BJ (cell line): ENCODE measurements at regions not wholly inside any gene's neighbourhood (a gene's known extent, or its start where the extent isn't known, plus 50 kb on each side); places are given as distances from the start of the nearest gene placed in this dataset.

Experiments
- CTCF ChIA-PET: fragments of 350-600 bp; formaldehyde crosslinking; extraction: SDS; loops from one replicate; lab custom pipeline; 2021; ENCODE audit warnings: antibody characterized with exemption, inconsistent platforms; lab: Yijun Ruan, JAX
- POLR2A ChIA-PET: fragments of 300-600 bp; sonication (Branson Sonifier 250); formaldehyde crosslinking; extraction: SDS; loops from one replicate; lab custom pipeline; 2021; ENCODE audit warnings: antibody characterized with exemption; lab: Charles Lee
- DNase-seq: peaks from one replicate; pipeline ENCODE4 v3.0.0-alpha.2; 2011; ENCODE audit warnings: low read depth
- H3K27me3 ChIP-seq: 2 replicates; pipeline ENCODE4 v1.6.0; 2011; ENCODE audit warnings: low read length; ENCODE audit not compliant: control insufficient read depth, insufficient read depth
- H3K36me3 ChIP-seq: 2 replicates; pipeline ENCODE4 v1.5.1; 2011; ENCODE audit warnings: low read length; ENCODE audit not compliant: control insufficient read depth, insufficient read depth
- H3K4me3 ChIP-seq: 2 replicates; pipeline ENCODE4 v1.5.1; 2011; ENCODE audit warnings: low read depth, mild to moderate bottlenecking, control low read depth, low read length
- CTCF ChIP-seq: IDR thresholded peaks from 2 replicates; pipeline ENCODE4 v1.5.1; 2011; ENCODE audit warnings: low read depth, mild to moderate bottlenecking, control low read depth, inconsistent platforms, low read length, moderate library complexity; ENCODE audit not compliant: insufficient read depth

- ChIA-PET CTCF (no interaction called here), POLR2A (no interaction called here)
- TF ChIP-seq CTCF: no peak
- no peaks in the 10 kb centered on the region for H3K27me3 ChIP-seq
- no peak for DNase-seq
- no peaks in the 10 kb centered on the region for H3K36me3 ChIP-seq
- no peak overlapping the region for H3K4me3 ChIP-seq
Measured at GRCh38 chr1:199743227-199743626, 284.3 kb upstream of the NR5A2 start.

GRCh38 chr1:199746666-199747384 lies 280.7 kb upstream of the NR5A2 start:
- Histone ChIP-seq H3K27me3 (no peaks in the 10 kb centered on the region), H3K36me3 (no peaks in the 10 kb centered on the region), H3K4me3 (no peak overlapping the region)
- TF ChIP-seq CTCF: no peak
- ChIA-PET POLR2A (no interaction called here), CTCF (no interaction called here)
- no peak for DNase-seq

- CTCF ChIA-PET: interaction anchor here (0.6 kb wide), 1 partner anchor 78 kb away, joined by 3 read pairs; no protein-coding TSS in a partner anchor
- POLR2A ChIA-PET: no interaction called here
- TF ChIP-seq CTCF: no peak
- H3K27me3 ChIP-seq: no peaks in the 10 kb centered on the region
- no peaks in the 10 kb centered on the region for H3K36me3 ChIP-seq
- H3K4me3 ChIP-seq: no peak overlapping the region
- DNase-seq: no peak
Measured at GRCh38 chr1:199747984-199748383, 279.5 kb upstream of the NR5A2 start.

- ChIA-PET POLR2A (no interaction called here), CTCF (no interaction called here)
- no peak for DNase-seq
- Histone ChIP-seq H3K36me3 (no peaks in the 10 kb centered on the region), H3K4me3 (no peak overlapping the region), H3K27me3 (no peaks in the 10 kb centered on the region)
- TF ChIP-seq CTCF: no peak
Measured at GRCh38 chr1:199751506-199751905, 276.0 kb upstream of the NR5A2 start.

- DNase-seq: no peak
- Histone ChIP-seq H3K4me3 (no peak overlapping the region), H3K27me3 (no peaks in the 10 kb centered on the region), H3K36me3 (no peaks in the 10 kb centered on the region)
- ChIA-PET CTCF (no interaction called here), POLR2A (no interaction called here)
- no peak for TF ChIP-seq CTCF
Measured at GRCh38 chr1:199751962-199752687, 275.4 kb upstream of the NR5A2 start.
